Activated naive CD8-positive, alpha-beta T cell treated with anti-CD3 and anti-CD28 coated beads, Interleukin-2, amount 50 U/mL, for 24 hours (primary cell): ENCODE measurements at regions not wholly inside any gene's neighbourhood (a gene's known extent, or its start where the extent isn't known, plus 50 kb on each side); places are given as distances from the start of the nearest gene placed in this dataset.

Experiments
- ATAC-seq: fragments of 150-1000 bp; cut with Tn5 transposase; one replicate; pipeline ENCODE4 v1.10.0; 2021
- DNase-seq: peaks from one replicate; pipeline ENCODE4 v3.0.0; 2021
- H3K27ac Mint-ChIP-seq: one replicate; pipeline ENCODE4 v1.8.0; 2021; ENCODE audit warnings: mild to moderate bottlenecking, mixed read lengths
- H3K27me3 Mint-ChIP-seq: one replicate; pipeline ENCODE4 v1.8.0; 2021; ENCODE audit warnings: mixed read lengths
- H3K36me3 Mint-ChIP-seq: one replicate; pipeline ENCODE4 v1.8.0; 2021; ENCODE audit warnings: low read depth, mixed read lengths
- H3K4me1 Mint-ChIP-seq: one replicate; pipeline ENCODE4 v1.8.0; 2021; ENCODE audit warnings: mixed read lengths
- H3K4me3 Mint-ChIP-seq: one replicate; pipeline ENCODE4 v1.8.0; 2021; ENCODE audit warnings: mild to moderate bottlenecking, moderate library complexity, mixed read lengths
- H3K9me3 Mint-ChIP-seq: one replicate; pipeline ENCODE4 v1.8.0; 2021; ENCODE audit warnings: mixed read lengths

DNA sequence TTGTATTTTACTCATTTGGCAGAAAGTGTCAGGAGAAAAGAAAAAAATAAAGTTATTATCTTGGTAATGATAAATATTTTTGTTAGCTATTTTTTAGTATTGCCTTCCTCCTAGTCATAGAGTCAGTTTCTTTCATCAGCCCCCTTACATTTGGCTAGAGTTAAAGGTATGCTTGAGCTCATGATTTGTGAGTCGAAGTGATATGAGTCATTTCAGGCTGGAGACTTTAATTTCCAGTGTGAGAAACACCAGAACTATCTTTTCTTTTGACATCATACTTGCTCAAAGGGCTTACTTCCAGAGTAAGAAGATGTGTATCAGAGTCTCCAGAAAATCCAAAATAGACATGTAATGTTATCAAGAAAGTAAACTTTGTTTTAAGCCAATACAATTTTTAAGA lies 746.7 kb upstream of the TYRP1 start:
- ATAC-seq (no peak), DNase-seq (no peak)
- Mint-ChIP-seq H3K4me1 (no peaks in the 10 kb centered on the region), H3K36me3 (no peaks in the 10 kb centered on the region), H3K9me3 (peaks cover 39% of the 10 kb centered on the region), H3K27me3 (no peaks in the 10 kb centered on the region), H3K4me3 (no peak overlapping the region), H3K27ac (no peak overlapping the region)

DNA sequence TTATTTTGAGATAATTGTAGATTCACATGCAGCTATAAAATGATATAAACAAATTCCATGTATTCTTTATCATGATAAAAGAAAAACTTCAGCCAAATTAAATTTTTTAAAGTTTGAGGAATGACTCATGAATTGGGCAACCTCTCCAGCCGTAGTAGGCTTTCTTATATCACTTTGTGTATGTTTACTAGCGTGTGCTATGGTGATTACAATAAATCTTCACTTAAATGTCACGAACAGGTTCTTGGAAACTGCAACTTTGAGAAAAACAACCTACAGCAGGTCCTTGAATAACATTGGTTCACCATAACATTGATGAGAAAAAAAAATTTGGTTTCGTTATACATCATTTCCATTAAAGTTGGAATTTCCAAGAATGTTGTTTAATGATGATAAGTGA lies 730.9 kb upstream of the TYRP1 start:
- DNase-seq (no peak), ATAC-seq (no peak)
- no peak overlapping the region for H3K27ac Mint-ChIP-seq
- no peaks in the 10 kb centered on the region for H3K4me1 Mint-ChIP-seq
- no peak overlapping the region for H3K4me3 Mint-ChIP-seq
- H3K27me3 Mint-ChIP-seq: no peaks in the 10 kb centered on the region
- peaks cover 19% of the 10 kb centered on the region for H3K9me3 Mint-ChIP-seq
- no peaks in the 10 kb centered on the region for H3K36me3 Mint-ChIP-seq

DNA sequence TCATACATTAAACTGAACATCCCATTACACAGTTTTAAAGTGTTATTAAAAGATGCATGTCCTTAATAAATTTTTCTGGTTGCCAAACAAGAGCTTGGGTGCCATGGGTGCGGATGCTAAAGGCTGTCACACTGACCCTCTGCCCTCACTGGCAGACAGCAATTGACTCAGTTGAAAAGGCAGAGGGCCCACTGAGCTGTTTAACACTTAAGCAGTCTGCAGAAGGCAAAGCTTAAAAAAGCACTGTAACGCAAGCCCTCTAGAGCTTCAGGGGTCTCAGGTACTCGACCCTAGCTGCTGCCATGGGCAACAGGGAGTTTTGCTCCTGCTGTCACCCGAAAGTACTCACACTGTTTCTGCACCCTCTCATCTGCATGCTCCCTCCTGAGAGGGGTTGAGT lies 726.4 kb upstream of the TYRP1 start:
- Mint-ChIP-seq H3K27ac (no peak overlapping the region), H3K36me3 (no peaks in the 10 kb centered on the region), H3K27me3 (no peaks in the 10 kb centered on the region), H3K9me3 (peaks cover 8% of the 10 kb centered on the region), H3K4me1 (no peaks in the 10 kb centered on the region), H3K4me3 (no peak overlapping the region)
- DNase-seq (no peak), ATAC-seq (no peak)

DNA sequence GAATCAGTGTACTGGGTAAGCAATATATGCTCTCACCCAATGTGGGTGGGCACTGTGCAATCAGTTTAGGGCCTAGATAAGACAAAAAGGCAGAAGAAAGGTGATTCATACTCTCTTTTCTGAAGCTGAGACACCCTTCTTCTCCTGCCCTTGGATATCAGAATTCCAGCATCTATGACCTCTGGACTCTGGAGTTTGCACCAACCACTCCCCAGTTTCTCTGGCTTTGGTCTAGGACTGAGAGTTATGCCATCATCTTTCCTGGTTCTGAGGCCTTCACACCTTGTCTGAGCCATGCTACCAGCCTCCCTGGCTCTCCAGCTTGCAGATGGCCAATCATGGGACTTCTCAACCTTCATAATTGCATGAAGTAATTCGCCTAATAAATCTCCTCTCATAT lies 724.6 kb upstream of the TYRP1 start:
- H3K27ac Mint-ChIP-seq: no peak overlapping the region
- H3K4me1 Mint-ChIP-seq: no peaks in the 10 kb centered on the region
- no peaks in the 10 kb centered on the region for H3K27me3 Mint-ChIP-seq
- ATAC-seq (no peak), DNase-seq (no peak)
- no peak overlapping the region for H3K4me3 Mint-ChIP-seq
- no peaks in the 10 kb centered on the region for H3K36me3 Mint-ChIP-seq
- H3K9me3 Mint-ChIP-seq: peaks cover 8% of the 10 kb centered on the region

DNA sequence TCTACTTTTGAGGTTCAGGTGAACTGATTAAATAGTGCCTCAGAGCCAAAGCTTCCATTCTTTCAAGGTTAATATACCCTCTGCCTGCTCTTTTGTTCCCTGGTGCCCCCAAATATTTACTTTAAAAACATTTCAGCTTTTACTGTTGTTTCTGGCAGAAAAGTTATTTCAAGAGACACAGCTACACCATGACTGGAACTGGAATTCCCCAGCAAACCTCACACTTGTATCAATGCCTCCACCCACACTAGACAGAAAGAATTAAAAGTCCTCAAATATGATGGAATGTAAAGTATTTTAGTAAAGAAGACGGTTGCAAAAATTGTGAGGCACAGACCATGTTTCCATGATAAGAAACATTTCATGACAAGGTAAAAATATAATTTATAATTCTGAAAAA lies 720.2 kb upstream of the TYRP1 start:
- no peaks in the 10 kb centered on the region for H3K4me1 Mint-ChIP-seq
- DNase-seq: no peak
- no peak overlapping the region for H3K4me3 Mint-ChIP-seq
- no peaks in the 10 kb centered on the region for H3K36me3 Mint-ChIP-seq
- H3K9me3 Mint-ChIP-seq: peaks cover 8% of the 10 kb centered on the region
- no peak for ATAC-seq
- no peaks in the 10 kb centered on the region for H3K27me3 Mint-ChIP-seq
- H3K27ac Mint-ChIP-seq: no peak overlapping the region

DNA sequence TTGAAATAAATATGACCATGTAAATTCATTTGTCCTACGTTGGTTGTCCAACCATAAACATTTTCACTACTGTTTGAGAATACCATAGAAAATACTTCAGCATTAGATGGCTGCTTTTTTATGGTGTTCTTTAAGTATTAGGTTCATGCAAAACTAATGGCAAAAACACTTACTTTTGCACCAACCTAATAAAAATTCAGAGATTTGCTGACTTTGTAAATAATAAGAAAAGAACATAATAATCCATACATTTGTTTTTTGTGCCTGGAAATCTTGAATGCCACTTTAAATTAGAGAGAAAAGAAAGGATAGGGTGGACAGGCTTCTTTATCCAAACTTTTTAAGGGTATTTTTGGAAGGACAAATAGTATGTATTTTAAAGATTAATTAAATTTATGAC lies 719.7 kb upstream of the TYRP1 start:
- Mint-ChIP-seq H3K27ac (no peak overlapping the region), H3K4me3 (no peak overlapping the region), H3K27me3 (no peaks in the 10 kb centered on the region), H3K36me3 (no peaks in the 10 kb centered on the region), H3K9me3 (peaks cover 8% of the 10 kb centered on the region), H3K4me1 (no peaks in the 10 kb centered on the region)
- ATAC-seq: no peak
- no peak for DNase-seq

DNA sequence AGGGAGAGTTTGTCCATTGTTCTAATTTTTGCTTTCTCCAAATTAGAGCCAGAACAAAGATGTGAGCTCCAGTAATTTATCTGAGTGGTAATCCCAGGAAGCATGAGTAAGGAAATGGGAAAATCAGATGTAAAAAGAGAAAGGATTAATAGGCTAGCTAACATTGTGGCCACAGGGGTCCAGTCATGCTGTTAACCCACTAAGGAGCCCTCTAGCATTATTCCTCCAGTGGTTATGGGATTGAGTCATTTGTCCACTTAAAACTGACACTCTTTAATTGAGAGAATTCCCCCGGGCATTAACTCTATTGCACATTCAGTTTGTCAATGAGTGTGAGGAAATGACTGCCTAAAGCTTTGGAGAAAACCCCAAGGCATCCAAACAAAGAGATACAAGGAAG lies 700.3 kb upstream of the TYRP1 start:
- no peaks in the 10 kb centered on the region for H3K4me1 Mint-ChIP-seq
- no peak overlapping the region for H3K27ac Mint-ChIP-seq
- H3K36me3 Mint-ChIP-seq: no peaks in the 10 kb centered on the region
- H3K4me3 Mint-ChIP-seq: no peak overlapping the region
- ATAC-seq: no peak
- DNase-seq: no peak
- H3K27me3 Mint-ChIP-seq: no peaks in the 10 kb centered on the region
- H3K9me3 Mint-ChIP-seq: peaks cover 6% of the 10 kb centered on the region

DNA sequence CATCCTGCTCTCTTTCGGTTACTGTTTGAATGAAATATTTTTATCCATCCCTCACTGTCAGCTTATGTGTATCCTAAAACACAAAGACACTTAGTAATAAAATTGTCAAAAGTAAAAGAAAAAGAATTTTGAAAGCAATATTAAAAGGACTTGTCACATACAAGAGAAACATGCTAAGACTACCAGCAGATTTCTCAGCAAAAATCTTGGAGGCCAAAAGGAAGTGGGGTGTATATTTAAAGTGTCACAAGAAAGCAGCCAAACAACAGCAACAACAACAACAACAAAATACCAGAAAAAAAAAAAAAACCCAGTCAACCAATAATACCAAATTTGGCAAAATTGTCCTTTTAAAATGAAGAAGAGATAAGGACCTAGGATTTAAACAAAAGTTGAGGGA lies 678.7 kb upstream of the TYRP1 start:
- no peaks in the 10 kb centered on the region for H3K36me3 Mint-ChIP-seq
- H3K9me3 Mint-ChIP-seq: peaks cover 40% of the 10 kb centered on the region
- H3K27me3 Mint-ChIP-seq: no peaks in the 10 kb centered on the region
- DNase-seq: no peak
- no peak overlapping the region for H3K27ac Mint-ChIP-seq
- no peaks in the 10 kb centered on the region for H3K4me1 Mint-ChIP-seq
- no peak for ATAC-seq
- no peak overlapping the region for H3K4me3 Mint-ChIP-seq

DNA sequence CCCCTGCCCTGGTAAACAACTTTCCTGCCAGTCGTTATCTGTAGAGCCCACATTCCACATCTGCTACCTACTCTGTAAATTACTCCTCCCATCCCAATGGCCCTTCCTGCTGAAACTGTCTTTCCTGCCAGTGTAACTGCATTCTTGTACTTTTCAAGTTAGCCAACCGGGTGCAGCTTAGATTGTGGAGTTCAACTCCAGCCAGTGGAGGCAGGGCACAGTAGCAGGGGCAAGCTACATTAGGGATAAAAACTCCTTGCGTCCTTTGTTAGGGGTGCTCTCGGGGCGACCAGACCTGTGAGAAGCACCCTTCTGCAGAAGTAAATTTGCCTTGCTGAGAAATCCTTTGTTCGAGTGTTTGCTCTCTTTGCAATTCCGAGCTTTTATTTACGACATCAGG lies 639.0 kb upstream of the TYRP1 start:
- Mint-ChIP-seq H3K4me1 (no peaks in the 10 kb centered on the region), H3K9me3 (peaks cover 42% of the 10 kb centered on the region), H3K27ac (no peak overlapping the region), H3K27me3 (no peaks in the 10 kb centered on the region), H3K4me3 (no peak overlapping the region), H3K36me3 (no peaks in the 10 kb centered on the region)
- ATAC-seq: no peak
- DNase-seq: no peak

DNA sequence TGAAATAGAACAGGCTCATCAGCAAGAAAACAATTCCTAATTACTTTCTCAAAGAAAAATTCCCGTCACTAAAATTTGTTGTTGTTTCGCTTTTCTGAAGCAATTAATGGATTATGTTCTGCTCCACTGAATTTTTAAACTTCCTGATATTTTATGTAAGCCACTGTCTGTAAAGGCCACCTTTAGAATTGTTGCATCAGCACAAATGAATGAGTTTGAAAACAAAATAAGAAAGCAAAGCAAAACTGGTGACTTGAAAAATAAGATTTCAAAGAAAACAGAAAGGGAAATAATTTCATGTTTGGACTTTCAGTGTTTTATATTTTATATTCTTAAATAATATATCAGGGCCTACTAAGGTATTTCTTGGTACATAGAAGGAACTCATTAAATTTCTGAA lies 636.3 kb upstream of the TYRP1 start:
- H3K4me3 Mint-ChIP-seq: no peak overlapping the region
- peaks cover 47% of the 10 kb centered on the region for H3K9me3 Mint-ChIP-seq
- DNase-seq: no peak
- no peak overlapping the region for H3K27ac Mint-ChIP-seq
- no peaks in the 10 kb centered on the region for H3K36me3 Mint-ChIP-seq
- ATAC-seq: no peak
- no peaks in the 10 kb centered on the region for H3K27me3 Mint-ChIP-seq
- H3K4me1 Mint-ChIP-seq: no peaks in the 10 kb centered on the region

DNA sequence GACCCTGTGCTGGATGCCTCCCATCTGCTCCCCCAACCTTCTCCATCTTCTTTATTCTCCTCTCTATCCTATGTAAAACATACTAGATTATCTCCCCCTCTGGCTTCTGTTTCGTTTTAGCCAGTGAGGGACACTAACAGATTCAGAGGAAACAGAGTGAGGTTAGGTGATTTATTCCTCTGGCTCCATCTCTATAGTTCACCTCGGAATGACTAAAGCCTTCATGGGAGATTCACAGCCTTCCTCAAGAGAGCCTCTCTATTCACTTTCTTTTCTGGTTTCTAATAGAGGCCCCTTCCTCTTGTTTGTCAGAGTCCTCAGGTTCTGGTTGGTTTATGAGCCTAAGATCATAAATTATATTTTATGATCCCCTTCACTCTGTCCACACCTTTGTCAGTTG lies 633.1 kb upstream of the TYRP1 start:
- Mint-ChIP-seq H3K27ac (no peak overlapping the region), H3K4me3 (no peak overlapping the region), H3K4me1 (no peaks in the 10 kb centered on the region), H3K27me3 (no peaks in the 10 kb centered on the region), H3K9me3 (peaks cover 27% of the 10 kb centered on the region), H3K36me3 (no peaks in the 10 kb centered on the region)
- no peak for ATAC-seq
- DNase-seq: no peak

DNA sequence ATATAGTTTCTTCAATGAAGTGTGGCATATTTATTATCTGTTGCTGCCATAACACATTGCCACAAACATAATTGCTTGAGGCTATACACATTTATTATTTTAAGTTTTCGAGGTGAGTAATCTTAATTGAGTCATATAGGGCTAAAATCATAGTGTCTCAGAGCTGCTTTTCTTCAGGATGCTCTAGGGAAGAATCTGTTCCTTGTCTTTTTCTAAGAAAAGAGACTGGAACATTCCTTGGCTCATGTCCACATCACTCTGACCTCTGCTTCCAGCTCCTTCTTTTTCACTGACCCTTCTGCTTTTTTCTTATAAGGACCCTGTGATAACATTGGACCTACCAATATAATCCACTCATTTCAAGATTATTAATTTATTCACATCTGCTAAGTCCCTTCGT lies 632.4 kb upstream of the TYRP1 start:
- no peak for ATAC-seq

DNA sequence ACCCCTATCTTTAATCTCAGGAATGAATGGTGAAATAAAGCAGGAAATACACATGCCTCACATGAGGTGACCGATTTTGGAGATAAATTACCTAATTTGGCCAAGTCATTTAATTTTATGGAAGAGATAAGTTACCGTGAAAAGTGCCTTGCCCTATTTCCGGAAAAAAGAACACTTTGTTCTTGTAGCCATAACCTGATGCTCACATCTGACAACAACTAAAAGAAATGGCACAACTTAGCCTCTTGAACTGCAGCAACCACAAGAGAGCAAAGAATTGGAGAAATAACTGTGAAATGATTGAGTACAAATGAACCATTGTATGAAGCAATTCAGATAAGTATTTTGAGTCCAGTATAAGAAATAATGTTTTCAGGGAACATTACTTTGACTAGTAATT lies 628.1 kb upstream of the TYRP1 start:
- Mint-ChIP-seq H3K4me3 (no peak overlapping the region), H3K4me1 (no peaks in the 10 kb centered on the region), H3K36me3 (no peaks in the 10 kb centered on the region), H3K27me3 (no peaks in the 10 kb centered on the region), H3K9me3 (peaks cover 23% of the 10 kb centered on the region), H3K27ac (no peak overlapping the region)
- DNase-seq (no peak), ATAC-seq (no peak)

More for the DNA sequence above, 632.4 kb upstream of the TYRP1 start:
- Mint-ChIP-seq H3K4me3 (no peak overlapping the region), H3K4me1 (no peaks in the 10 kb centered on the region), H3K27ac (no peak overlapping the region), H3K9me3 (peaks cover 26% of the 10 kb centered on the region), H3K27me3 (no peaks in the 10 kb centered on the region), H3K36me3 (no peaks in the 10 kb centered on the region)
- DNase-seq: no peak

DNA sequence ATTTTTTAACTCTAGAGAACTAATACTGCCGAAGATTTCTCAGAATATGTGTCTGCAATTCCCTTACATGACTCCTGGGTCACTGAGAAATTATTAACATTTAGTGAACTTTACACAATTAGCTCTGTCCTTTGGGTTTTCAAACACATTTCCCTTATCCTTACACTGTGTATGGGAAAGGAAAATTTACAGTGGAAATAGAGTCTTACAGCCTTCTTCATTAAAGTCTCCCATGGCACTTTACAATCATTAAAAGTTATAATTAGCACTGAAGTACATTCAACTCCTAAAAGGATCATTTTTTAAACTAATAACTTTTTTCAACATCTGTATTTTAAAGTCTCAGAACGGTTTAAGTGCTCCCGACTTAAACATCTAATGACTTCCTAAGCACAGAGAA lies 627.5 kb upstream of the TYRP1 start:
- Mint-ChIP-seq H3K36me3 (no peaks in the 10 kb centered on the region), H3K27ac (no peak overlapping the region), H3K9me3 (peaks cover 23% of the 10 kb centered on the region), H3K27me3 (no peaks in the 10 kb centered on the region), H3K4me1 (no peaks in the 10 kb centered on the region), H3K4me3 (no peak overlapping the region)
- DNase-seq (no peak), ATAC-seq (no peak)

DNA sequence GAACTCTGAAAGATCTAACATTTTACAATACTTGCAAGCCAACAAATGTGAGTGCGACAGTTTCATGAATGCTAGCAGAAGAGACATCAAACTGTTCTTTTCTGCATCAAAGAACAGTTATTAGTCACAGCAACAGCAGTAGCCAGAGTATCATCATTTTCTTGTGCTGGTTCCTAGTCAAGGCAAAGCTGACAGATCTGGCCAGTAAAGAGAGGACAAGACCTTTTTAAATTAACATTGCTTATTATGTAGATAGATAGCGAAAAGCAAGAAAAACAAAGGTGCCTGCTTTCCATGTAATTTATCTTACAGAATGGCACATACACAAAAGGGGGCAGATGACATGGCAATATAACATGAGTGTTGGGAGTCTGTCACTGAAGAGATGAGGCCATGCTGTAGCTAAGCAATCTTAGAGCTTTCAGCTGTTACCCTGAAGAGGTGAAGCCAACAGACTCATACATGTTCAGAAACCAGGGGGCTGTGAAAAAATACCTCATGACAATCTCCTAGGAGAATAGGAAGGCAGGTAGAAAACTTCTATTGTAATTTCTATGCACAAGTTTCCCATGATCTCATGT lies 626.6 kb upstream of the TYRP1 start:
- no peak overlapping the region for H3K4me3 Mint-ChIP-seq
- no peaks in the 10 kb centered on the region for H3K36me3 Mint-ChIP-seq
- no peak for DNase-seq
- no peaks in the 10 kb centered on the region for H3K4me1 Mint-ChIP-seq
- no peak overlapping the region for H3K27ac Mint-ChIP-seq
- H3K27me3 Mint-ChIP-seq: no peaks in the 10 kb centered on the region
- H3K9me3 Mint-ChIP-seq: peaks cover 23% of the 10 kb centered on the region
- no peak for ATAC-seq

DNA sequence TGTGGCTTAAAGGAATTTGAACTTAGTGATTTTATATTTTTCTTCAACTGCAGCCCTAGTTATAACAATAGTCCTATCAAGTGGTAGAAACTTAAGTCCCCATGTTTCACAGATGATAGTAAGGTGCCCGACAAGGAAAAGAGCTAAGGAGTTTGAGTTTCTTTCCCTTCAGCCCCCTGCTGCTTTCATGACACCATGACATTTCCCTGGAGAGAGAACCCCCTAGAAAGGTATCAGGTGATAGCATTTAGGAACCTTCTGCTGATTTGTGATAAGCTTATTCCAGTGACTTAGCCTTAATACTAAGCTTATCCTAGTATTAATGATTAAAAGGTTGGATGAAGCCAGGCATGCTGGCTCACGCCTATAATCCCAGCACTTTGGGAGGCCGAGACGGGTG lies 623.8 kb upstream of the TYRP1 start:
- H3K9me3 Mint-ChIP-seq: peaks cover 26% of the 10 kb centered on the region
- H3K36me3 Mint-ChIP-seq: no peaks in the 10 kb centered on the region
- ATAC-seq: no peak
- H3K27ac Mint-ChIP-seq: no peak overlapping the region
- no peak for DNase-seq
- H3K4me3 Mint-ChIP-seq: no peak overlapping the region
- H3K27me3 Mint-ChIP-seq: no peaks in the 10 kb centered on the region
- H3K4me1 Mint-ChIP-seq: no peaks in the 10 kb centered on the region
